ENCODE measurements at regions not wholly inside any gene's neighbourhood (a gene's known extent, or its start where the extent isn't known, plus 50 kb on each side); places are given as distances from the start of the nearest gene placed in this dataset.
"Not testable (repeated sequence)": the region's sequence is repeated elsewhere in the genome, so short reads cannot be mapped to it uniquely, and the experiment has no call there.

DNA sequence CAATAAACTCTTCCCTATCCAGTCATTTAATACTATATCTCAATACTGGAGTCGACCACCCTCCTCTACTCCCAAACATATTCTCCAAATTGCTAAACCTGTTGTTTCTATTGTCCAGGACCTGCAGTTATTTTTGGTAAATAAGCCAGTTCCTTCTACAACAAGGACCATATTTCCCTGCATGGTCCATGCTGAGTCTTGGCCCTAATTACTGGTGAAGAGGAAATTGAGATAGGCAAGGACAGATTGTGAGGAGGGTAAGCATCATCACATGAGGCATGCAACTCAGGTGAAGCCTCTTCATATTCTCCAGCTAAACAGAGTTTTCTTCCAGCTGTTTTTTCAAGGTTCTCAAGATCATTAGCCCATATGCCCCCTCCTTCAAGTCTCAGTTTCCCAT lies 1193.6 kb downstream of the RAPGEF2 start:
- DNase-seq (ENCODE audit: low read depth in 2 of 3, low spot score in 1 of 3) = no peak

DNA sequence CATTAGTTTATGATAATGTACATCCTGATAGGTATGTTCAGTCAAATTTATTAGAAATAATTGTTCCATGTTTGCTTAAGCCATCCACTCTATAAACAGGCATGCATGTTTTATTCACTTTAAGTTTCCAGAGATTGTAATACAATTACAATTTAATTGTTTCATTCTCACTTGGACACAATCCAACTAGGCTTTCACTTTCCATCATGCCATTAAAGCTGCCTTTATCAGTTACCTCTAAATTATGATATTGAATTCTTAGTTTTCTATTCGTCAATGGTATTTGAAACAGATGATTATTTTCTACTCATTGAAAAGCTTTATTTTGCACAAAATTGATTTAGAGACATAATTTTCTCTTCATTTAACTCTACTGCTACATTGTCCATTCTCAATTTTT lies 1196.3 kb downstream of the RAPGEF2 start:
- no peak for DNase-seq (ENCODE audit: low read depth in 2 of 3, low spot score in 1 of 3)

DNA sequence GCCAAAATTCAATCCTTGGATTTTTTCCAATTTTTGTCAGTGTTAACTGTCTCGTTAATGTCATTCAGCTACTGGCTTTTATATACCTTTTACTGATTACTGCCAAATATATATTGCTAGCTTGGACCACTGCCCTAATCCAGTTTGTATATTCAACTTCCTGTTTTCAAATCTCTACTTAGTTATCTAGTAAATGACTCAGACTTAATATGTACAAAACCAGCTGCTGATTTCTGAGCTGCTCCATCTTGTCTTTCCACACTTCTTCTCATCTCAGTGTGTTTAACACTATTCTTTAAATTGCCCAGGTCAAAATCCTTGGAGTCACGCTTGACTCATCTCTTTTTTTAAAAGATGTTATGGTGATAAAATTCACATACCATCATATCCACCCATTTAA lies 1196.7 kb downstream of the RAPGEF2 start:
- DNase-seq (ENCODE audit: low read depth in 2 of 3, low spot score in 1 of 3) = no peak

DNA sequence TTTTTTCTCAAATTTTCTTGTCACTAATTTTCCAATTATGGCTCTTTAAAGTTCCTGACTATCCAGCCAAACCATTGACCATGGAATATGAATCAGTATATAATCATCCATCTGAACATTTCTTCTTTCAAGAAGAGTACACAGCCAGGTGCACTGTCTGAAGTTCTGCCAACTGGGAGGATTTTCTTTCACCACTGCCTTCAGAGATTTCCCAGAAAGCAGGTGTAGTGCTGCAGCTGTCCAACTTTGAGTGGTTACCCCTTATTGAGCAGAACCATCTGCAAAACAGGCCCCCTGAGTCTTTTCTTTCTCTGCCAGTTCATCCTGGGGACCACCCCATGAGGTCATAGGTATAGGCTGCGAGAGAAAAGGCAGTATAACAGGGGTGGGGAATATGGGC lies 1213.2 kb downstream of the RAPGEF2 start:
- no peak for DNase-seq (ENCODE audit: low read depth in 2 of 3, low spot score in 1 of 3)

DNA sequence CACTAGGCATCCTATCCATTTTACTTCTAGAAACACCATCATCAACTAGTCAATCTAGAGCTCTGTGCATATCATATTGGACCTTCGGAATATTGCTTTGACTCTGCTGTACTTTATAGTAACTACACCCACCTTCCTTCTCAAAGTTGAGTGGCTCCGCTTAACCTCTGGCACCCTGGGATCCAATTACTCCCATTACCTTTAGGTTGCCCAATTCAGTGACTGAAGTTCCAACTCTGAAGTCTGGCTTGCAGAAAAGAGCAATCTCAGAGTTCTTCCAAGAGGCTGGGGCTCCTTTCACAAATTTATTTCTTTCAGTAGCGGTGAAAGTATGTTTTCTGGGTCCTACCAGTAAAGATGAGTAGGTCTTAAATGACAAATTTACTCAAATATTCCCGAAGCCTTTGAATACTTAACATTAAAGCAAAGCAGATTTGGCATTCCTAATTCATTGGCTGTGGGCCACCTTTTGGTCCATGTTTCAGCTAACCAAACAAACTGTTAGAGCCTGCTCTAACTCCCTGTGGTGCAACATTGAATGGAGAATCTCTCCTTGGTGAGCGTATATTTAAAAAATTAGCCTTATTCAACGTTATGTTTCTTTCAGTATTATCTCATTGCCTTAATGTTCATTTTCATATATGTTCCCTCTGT lies 1215.8 kb downstream of the RAPGEF2 start:
- DNase-seq (ENCODE audit: low read depth in 2 of 3, low spot score in 1 of 3) = no peak

DNA sequence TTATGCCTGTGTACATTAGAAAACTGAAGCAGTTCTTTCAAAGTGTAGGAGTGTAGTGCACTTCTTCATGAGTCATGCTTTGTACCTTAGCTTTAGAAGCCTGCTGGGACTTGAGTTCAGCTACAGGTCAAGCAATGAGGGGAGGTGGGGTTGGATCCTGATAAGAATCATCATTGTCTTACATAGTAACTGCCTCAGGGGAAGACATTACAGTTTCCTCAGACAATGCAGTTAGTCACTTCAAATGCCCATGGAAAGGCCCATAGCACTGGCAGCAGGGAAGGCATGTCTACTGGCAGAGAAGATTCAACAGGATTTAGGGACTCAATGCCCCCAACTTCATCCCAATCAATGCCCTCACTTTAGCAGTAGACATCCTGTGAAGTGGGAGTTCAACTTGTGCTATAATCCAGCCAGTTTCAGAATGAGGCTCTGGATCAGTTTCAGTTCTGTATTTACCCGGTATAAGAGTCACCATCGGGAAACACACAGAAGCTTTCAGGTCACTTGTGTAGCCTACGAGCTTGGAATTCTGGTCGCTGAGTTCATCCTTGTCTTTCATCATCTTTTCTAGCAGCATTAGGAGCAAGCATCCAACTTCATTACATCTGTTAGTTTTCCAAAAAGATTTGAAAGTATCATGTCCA lies 1216.5 kb downstream of the RAPGEF2 start:
- DNase-seq (ENCODE audit: low read depth in 2 of 3, low spot score in 1 of 3) = no peak

DNA sequence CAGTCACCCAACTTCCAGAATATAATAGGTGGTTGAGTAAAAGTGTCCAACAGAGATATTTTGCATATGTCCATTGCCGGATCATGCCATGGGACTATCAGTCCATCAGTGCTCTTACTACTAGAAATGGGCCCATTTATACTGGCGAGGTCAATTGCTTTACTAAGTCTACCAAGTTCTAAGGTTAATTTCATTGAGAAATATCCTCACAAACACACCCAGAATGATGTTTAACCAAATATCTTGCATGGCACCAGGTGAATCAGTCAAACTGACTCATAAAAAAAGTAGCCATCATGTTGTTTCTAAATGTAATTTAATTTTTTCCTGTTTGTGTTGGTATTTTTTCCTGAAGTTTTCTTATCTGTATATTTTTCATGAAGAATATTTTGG lies 1217.0 kb downstream of the RAPGEF2 start:
- no peak for DNase-seq (ENCODE audit: low read depth in 2 of 3, low spot score in 1 of 3)

DNA sequence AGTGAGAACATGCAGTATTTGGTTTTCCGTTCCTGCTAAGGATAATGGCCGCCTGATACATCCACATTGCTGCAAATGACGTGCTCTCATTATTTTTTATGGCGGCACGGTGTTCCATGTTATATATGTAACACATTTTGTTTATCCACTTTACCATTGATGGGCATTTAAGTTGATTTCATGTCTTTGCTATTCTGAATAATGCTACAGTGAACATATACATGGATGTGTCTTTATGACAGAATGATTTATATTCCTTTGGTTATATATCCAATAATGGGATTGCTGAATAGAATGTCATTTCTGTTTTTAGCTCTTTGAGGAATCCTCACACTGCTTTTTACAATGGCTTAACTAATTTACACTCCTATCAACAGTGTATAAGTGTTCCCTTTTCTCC lies 1223.2 kb downstream of the RAPGEF2 start:
- no peak for DNase-seq (ENCODE audit: low read depth in 2 of 3, low spot score in 1 of 3)

DNA sequence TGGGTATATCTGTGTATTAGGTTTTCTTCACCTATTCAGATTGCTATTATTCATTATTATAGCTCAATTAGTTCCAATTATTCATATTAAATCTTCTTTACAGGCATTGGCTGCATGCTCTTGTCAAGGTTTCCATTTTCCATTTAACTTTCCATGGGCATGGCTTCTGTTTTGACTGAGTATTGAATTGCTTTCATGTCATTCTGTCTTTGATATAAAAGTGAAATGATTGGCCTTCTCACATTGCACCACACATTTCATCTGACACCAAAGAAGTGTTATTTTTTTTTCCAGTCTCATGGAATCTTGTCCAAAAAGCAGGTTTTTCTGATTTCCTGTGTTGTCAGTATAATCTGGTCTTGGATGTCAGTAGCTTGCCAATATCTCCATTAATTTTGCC lies 1244.3 kb downstream of the RAPGEF2 start:
- no peak for DNase-seq (ENCODE audit: low read depth in 2 of 3, low spot score in 1 of 3)

DNA sequence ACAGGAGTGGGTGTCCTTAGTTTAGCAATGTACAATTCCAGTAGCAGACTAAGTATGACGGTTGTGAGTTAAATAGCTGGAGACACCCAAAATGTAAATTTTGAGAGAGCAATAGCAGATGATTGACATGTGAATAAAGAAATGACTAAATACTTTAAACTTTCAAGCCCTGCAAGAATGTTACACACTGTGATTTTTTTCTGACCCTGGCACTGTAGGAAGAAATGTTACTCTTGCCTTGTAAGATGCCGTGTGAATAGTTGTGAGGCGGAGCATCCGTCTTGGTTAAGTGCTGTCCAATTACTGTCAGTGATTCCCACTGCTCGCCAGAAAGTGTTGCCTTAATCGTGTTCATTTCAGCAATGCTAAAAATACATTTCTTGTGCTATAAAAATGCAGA lies 1248.1 kb downstream of the RAPGEF2 start:
- DNase-seq (ENCODE audit: low read depth in 2 of 3, low spot score in 1 of 3) = no peak

DNA sequence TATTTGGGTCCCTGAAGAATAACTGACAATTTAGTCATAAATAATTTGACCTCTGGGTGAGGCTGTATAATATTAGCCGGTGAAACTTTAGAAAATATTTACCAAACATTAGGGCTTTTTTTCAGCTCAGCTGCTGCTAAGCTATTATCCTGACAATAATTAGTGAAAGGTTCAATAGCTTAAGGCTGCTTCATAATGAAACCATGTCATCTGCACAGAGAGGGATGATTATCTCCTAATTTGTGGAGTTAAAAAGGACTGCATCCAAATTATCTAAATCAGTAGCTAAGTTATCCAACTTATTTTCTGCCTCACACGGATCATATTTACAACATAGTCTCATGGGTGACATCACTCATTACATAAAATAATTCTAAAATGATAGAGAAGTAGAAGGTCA lies 1249.8 kb downstream of the RAPGEF2 start:
- DNase-seq (ENCODE audit: low read depth in 2 of 3, low spot score in 1 of 3) = no peak

DNA sequence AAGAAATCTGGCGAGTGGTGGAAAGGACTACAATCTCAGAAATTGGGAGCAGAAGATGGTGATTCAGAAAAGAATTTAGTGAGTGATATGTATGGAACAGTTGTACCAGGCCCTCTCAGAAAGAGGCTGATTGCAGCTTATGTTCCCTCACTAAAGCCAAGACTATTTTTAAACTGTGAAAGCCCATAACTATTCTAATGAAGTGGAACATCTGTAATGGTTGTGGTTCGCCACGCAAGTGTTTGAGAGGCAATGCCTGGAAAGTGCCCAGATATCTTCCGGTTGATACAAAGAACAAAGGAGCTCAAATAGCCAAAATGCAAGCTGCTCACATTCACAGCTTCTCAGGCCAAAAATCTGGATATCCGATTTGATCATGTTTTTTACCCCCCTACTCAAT lies 1250.7 kb downstream of the RAPGEF2 start:
- DNase-seq (ENCODE audit: low read depth in 2 of 3, low spot score in 1 of 3) = no peak

DNA sequence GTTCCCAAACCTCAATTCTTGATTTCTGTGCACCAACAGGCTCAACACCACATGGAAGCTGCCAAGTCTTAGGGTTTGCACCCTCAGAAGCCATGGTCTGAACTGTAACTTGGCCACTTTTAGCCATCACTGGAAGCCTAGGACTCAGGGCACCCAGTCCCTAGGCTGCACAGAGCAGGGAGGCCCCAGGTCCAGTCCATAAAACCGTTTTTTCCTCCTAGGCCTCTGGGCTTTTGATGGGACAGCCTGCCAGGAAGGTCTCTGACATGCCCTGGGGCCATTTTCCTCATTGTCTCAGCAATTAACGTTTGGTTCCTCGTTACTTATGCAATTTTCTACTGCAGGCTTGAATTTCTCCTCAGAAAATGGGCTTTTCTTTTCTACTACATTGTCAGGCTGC lies 1259.6 kb downstream of the RAPGEF2 start:
- no peak for DNase-seq (ENCODE audit: low read depth in 2 of 3, low spot score in 1 of 3)

DNA sequence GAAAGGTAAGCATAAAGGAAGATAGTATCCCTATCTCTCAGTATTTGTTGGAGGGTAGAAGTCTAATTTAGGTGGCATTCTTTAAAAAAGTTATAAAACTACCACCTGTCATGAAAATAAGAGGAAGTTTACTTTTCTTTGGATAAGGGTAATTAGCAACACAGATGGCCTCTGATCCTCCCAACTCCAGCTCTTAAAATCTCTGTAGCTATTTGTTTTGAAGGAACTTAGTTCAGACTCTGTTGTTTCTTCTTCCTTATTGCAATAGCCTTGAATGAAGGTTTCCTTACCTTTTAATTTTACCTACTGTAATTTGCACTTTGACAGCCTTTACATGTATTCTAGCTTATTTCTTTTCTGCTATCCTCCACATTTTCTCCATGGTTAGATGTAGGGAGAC lies 1261.3 kb downstream of the RAPGEF2 start:
- DNase-seq (ENCODE audit: low read depth in 2 of 3, low spot score in 1 of 3) = no peak

DNA sequence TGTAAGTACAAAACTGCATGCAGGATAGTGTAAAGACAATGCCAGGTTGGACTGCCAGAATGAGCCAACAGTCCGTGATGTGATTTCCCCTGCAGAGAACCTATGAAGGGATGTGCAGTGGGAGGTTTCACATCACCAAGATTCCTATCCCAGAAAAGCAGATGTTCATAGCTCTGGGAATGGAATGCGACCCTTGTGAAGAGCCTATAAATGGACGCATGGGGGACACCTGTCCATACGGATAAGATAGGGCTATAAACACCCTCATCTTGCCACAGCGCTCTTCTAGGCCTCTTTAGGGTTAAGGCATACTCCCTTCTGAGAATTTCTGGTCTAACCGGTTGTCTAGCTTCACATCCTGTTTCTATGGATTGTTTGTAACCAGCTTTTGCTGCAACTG lies 1261.8 kb downstream of the RAPGEF2 start:
- not testable (repeated sequence) for DNase-seq (ENCODE audit: low read depth in 2 of 3, low spot score in 1 of 3)

DNA sequence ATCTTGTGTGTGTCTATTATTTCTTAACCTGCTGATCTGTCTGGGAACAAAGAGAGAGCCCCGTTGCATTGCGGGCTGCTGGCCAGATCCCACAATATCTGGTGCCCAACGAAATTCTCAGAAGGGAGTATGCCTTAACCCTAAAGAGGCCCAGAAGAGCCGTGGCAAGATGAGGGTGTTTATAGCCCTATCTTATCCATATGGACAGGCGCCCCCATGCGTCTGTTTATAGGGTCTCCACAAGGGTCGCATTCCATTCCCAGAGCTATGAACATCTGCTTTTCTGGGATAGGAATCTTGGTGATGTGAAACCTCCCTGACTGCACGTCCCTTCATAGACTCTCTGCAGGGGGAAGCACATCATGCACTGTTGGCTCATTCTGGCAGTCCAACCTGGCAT lies 1262.5 kb downstream of the RAPGEF2 start:
- not testable (repeated sequence) for DNase-seq (ENCODE audit: low read depth in 2 of 3, low spot score in 1 of 3)

DNA sequence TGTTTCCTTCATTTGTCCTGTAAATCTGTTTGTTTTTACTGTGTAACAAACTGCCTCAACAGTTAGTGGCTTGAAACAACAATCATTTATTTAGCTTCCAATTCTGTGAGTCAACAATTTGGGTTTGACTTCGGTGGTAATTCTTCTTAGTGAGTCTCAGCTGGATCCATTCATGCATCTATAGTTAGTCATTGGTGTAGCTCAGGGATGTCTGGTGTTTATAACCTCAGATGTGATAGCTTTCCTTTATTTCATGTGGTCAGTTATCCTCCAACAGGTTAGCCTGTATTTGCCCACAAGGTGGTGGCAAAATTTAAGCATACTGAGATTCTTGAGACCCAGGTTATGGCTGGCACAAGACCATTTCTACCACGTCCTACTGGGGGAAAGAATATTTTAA lies 1267.2 kb downstream of the RAPGEF2 start:
- no peak for DNase-seq (ENCODE audit: low read depth in 2 of 3, low spot score in 1 of 3)

DNA sequence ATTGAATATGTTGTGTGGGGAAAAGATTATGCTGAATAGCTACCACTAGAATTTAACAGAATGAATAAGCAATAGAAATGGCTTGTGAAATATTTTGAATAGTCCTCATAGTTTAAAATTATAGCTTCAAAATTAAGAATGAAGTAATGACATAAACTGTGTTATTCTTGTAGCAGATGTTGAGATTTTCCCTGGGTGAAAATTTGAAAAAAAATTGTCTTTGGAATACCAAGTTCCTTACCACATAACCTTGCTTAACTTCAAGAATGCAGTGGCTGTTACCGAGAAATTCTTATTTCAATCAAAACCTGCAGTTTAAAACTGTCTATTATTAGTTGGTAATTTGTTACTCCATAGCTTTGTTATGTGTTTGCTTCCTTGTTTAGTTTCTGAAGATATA lies 1268.6 kb downstream of the RAPGEF2 start:
- no peak for DNase-seq (ENCODE audit: low read depth in 2 of 3, low spot score in 1 of 3)

DNA sequence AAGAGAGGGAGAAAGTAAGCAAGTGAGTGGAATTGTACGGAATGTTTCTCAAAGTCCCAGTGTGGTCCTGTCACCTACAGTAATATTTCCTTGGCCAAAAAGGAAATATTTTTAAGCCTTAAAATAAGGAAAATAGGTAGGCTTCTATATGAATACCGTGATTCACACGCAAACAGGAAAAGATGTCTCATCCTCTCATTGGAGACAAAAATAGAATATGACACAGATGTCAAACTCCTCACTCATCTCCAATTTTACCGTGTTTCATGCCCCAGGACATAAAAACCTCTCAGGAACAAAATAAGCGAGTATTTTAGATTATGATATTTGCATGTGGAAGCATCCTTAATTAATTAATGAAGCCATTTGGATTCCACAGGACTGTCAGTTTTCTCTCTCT lies 1269.5 kb downstream of the RAPGEF2 start:
- no peak for DNase-seq (ENCODE audit: low read depth in 2 of 3, low spot score in 1 of 3)

DNA sequence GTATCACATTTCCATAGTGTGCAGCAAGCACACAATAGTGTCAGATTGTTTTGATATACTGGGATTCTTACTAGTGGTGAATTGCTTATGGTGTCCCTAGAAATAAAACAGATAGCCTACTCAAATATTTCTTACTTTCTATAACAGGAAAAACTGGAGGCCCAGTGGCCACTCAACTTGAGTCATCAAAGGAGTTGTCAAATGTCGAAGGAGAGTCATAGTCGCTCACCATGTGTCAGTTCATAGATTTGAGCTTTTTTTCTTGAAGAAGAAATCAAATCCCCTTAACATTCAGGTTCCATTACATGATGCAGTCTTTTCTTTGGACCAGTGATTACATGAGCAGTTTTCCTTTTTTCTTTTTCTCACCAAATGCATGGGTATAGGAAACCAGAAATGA lies 1271.0 kb downstream of the RAPGEF2 start:
- no peak for DNase-seq (ENCODE audit: low read depth in 2 of 3, low spot score in 1 of 3)

DNA sequence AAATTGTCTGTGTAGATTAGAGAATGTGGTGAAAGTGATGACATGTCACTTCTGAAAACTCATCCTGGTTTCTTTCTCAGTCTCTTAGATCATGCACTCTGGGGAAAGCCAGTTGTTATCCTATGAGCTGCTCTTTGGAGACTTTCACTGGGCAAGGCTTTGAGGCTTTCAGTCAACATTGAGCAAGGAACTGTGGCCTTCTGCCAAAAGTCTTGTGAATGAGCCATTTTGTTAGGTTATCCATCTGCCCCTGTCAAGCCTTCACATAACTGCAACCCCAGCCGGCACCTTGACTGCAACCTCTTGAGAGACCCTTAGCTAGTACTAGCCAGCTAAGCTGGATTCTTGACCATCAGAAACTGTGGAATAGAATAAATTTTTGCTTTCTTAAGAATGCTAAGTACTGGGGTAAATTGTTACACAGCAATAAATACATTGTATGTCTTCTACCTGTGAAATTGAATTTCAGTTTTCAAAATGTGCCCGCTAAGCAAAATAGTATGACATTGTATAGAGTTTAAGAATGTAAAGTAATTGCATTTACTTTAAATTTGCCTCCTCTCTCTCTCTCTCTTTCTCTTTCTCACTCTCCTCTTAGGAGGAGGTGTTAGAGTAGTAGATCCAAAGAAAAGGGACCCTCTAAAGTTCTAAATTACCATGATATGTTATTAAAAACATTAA lies 1273.0 kb downstream of the RAPGEF2 start:
- DNase-seq (ENCODE audit: low read depth in 2 of 3, low spot score in 1 of 3) = no peak

DNA sequence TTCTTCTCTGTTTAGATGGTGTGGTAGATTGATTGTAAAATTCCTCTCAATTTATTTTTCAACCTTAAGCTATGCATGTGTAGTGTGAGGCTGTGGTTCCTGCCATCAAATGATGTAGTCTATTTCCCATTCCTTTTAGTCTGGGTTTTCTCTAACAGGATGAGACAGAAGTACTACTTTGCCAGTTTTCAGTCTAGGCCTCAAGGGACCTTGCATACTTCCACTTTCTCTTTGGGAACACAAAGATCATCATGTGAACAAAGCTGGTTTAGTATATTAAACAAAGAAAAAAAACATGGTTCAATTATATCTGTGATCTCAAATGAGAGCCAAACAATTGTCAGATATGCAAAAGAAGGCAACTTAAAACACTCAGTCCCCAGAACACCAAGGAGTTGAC lies 1284.0 kb downstream of the RAPGEF2 start:
- no peak for DNase-seq (ENCODE audit: low read depth in 2 of 3, low spot score in 1 of 3)

DNA sequence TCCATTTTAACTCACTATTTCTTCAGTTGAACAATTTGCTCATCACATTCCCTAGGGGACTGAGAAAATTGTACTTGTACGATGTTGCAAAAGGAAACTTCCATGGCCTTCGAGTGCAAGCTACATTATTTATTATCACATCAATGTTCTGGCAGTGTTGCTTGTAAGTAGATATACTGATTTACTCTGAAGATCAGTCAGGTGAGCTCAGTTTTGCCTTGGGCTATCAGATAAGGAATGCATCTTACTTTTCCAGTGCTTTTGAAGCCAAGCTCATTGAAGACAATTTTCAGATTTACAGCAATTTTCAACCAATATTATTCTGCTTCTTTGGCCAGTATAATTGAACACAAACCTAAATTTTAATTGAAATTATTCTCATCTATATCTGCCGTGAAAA lies 1296.9 kb downstream of the RAPGEF2 start:
- no peak for DNase-seq (ENCODE audit: low read depth in 2 of 3, low spot score in 1 of 3)

Data from stimulated activated CD4-positive, alpha-beta T cell treated with anti-CD3 and anti-CD28 coated beads, Interleukin-12 subunit alpha, Interleukin-12 subunit beta, amount 100 ng/mL, for 48 hours (primary cell).